Spleen (tissue), 7 donors: ENCODE measurements at regions not wholly inside any gene's neighbourhood (a gene's known extent, or its start where the extent isn't known, plus 50 kb on each side); places are given as distances from the start of the nearest gene placed in this dataset.

Source experiments
- CTCF ChIP-seq, 11 experiments: fragments of 200-600 bp in 7 of 11; fragments of 450-650 bp in 4 of 11; sonication (generic) in 4 of 11; IDR thresholded peaks in 8 of 11; conservative IDR thresholded peaks in 3 of 11; 1 replicate in 7 of 11; 2 replicates in 4 of 11; pipeline versions ENCODE4 v1.4.0 to v1.8.0; 2016 to 2021; ENCODE audit warnings: antibody characterized with exemption in 11 of 11, inconsistent platforms in 4 of 11, mild to moderate bottlenecking in 1 of 11
- POLR2A ChIP-seq, 3 donors: fragments of 450-650 bp; IDR thresholded peaks; one replicate each; pipeline ENCODE4 v1.5.1; 2017; ENCODE audit warnings: antibody characterized with exemption in 3 of 3, mild to moderate bottlenecking in 1 of 3
- POLR2AphosphoS5 ChIP-seq, 3 donors: sonication (generic); formaldehyde crosslinking; IDR thresholded peaks; one replicate each; pipeline ENCODE4 v1.5.1; 2017; ENCODE audit warnings: antibody characterized with exemption in 3 of 3
- donor health status: DM: no; HTN: no; CAD: no; lungs with moderate emphysema.
- donor health status: DM: no; HTN: no; CAD: no.
- donor health status: DM: no; HTN: no; CAD: no.

- TF ChIP-seq POLR2A (IDR thresholded peaks at IDR 0.05) (no peak), POLR2AphosphoS5 (IDR thresholded peaks at IDR 0.05) (no peak), CTCF (IDR thresholded peaks at IDR 0.05 in 8 of 11, conservative IDR thresholded peaks at IDR 0.05 in 3 of 11) (no peak)
These were observed 609.8 kb downstream of the HS3ST4 start for GRCh38 chr16:26301516-26301915.
